ENCODE measurements at regions not wholly inside any gene's neighbourhood (a gene's known extent, or its start where the extent isn't known, plus 50 kb on each side); places are given as distances from the start of the nearest gene placed in this dataset.

GRCh38 chr7:109873296-109873695 is 1217.6 kb upstream of the LRRN3 start:
- H4K5ac ChIP-seq (ENCODE audit: low read length): no peak overlapping the region
- no peak overlapping the region for H3K23ac ChIP-seq (ENCODE audit: low read length)
- DNase-seq: no peak
- no peak overlapping the region for H2AK5ac ChIP-seq (ENCODE audit: low read length)
- no peak overlapping the region for H3K18ac ChIP-seq (ENCODE audit: low read length)
- H2BK15ac ChIP-seq (replicated peaks; ENCODE audit: low read depth): no peak overlapping the region
- H3K4ac ChIP-seq (ENCODE audit: low read depth, low read length): no peak overlapping the region
- H3K36me3 ChIP-seq (ENCODE audit: control insufficient read depth, insufficient read depth, low read length): no peaks in the 10 kb centered on the region
- no peak overlapping the region for H2BK120ac ChIP-seq (ENCODE audit: low read depth, low read length)
- H3K79me1 ChIP-seq (ENCODE audit: low read length): no peaks in the 10 kb centered on the region
- H3K27me3 ChIP-seq (ENCODE audit: insufficient read depth, low read length, poor library complexity): no peaks in the 10 kb centered on the region
- H3K4me3 ChIP-seq (ENCODE audit: low read length): no peak overlapping the region
- no peak overlapping the region for H3K4me2 ChIP-seq (ENCODE audit: low read length)
- WGBS (ENCODE audit: extremely low coverage, insufficient coverage, low lambda C conversion rate): no CpG with 5 or more reads among the region's 4 CpGs
- H2BK5ac ChIP-seq (ENCODE audit: low read length): no peak overlapping the region
- H3K56ac ChIP-seq (ENCODE audit: low read length): no peak overlapping the region
- H3K27ac ChIP-seq (ENCODE audit: low read depth, low read length): no peak overlapping the region
- H3K79me2 ChIP-seq (ENCODE audit: control insufficient read depth, insufficient read depth, low read length): no peaks in the 10 kb centered on the region
- H3K9ac ChIP-seq (ENCODE audit: low read length): no peak overlapping the region
- H3K4me1 ChIP-seq (ENCODE audit: control insufficient read depth, low read depth, low read length): no peaks in the 10 kb centered on the region
- no peak overlapping the region for H4K8ac ChIP-seq (ENCODE audit: low read depth, low read length)

GRCh38 chr7:109879287-109879828 is 1211.6 kb upstream of the LRRN3 start:
- WGBS (ENCODE audit: extremely low coverage, insufficient coverage, low lambda C conversion rate): no CpG with 5 or more reads among the region's 4 CpGs
- no peak overlapping the region for H2AK5ac ChIP-seq (ENCODE audit: low read length)

DNA sequence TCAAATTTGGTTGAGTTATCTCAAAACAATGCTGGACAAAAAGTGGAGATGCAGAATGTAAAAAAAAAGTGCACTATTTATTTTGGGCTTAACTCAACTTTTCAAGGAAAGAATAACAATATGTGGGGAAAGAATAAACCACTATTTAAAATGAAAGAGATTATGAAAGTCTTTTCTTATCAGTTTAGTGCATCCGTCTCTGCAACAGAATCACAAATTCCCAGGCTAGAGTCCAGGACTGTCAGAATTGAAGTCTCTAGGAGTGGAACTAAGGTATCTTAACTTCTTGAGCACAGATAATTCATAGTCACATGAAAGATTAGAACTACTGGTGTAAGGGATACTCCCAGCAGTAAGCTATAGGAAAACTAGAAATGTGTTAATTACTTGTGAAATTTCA is 1200.3 kb upstream of the LRRN3 start:
- H2BK120ac ChIP-seq (ENCODE audit: low read depth, low read length): no peak overlapping the region
- no peak overlapping the region for H4K5ac ChIP-seq (ENCODE audit: low read length)
- H3K4me2 ChIP-seq (ENCODE audit: low read length): no peak overlapping the region

More at GRCh38 chr7:109879287-109879828, 1211.6 kb upstream of the LRRN3 start:
- Histone ChIP-seq H3K9ac (ENCODE audit: low read length) (no peak overlapping the region), H3K23ac (ENCODE audit: low read length) (no peak overlapping the region), H4K8ac (ENCODE audit: low read depth, low read length) (no peak overlapping the region), H3K56ac (ENCODE audit: low read length) (no peak overlapping the region), H3K4me3 (ENCODE audit: low read length) (no peak overlapping the region), H3K79me2 (ENCODE audit: control insufficient read depth, insufficient read depth, low read length) (no peaks in the 10 kb centered on the region), H2BK15ac (replicated peaks; ENCODE audit: low read depth) (no peak overlapping the region), H2BK5ac (ENCODE audit: low read length) (no peak overlapping the region), H4K5ac (ENCODE audit: low read length) (no peak overlapping the region), H3K4ac (ENCODE audit: low read depth, low read length) (no peak overlapping the region), H3K79me1 (ENCODE audit: low read length) (no peaks in the 10 kb centered on the region), H3K27me3 (ENCODE audit: insufficient read depth, low read length, poor library complexity) (no peaks in the 10 kb centered on the region), H2BK120ac (ENCODE audit: low read depth, low read length) (no peak overlapping the region), H3K27ac (ENCODE audit: low read depth, low read length) (no peak overlapping the region), H3K4me1 (ENCODE audit: control insufficient read depth, low read depth, low read length) (no peaks in the 10 kb centered on the region), H3K18ac (ENCODE audit: low read length) (no peak overlapping the region), H3K36me3 (ENCODE audit: control insufficient read depth, insufficient read depth, low read length) (no peaks in the 10 kb centered on the region), H3K4me2 (ENCODE audit: low read length) (no peak overlapping the region)
- DNase-seq: no peak

GRCh38 chr7:109893231-109893630 is 1197.7 kb upstream of the LRRN3 start:
- Histone ChIP-seq H2AK5ac (ENCODE audit: low read length) (no peak overlapping the region), H3K36me3 (ENCODE audit: control insufficient read depth, insufficient read depth, low read length) (no peaks in the 10 kb centered on the region), H3K79me2 (ENCODE audit: control insufficient read depth, insufficient read depth, low read length) (no peaks in the 10 kb centered on the region), H2BK15ac (replicated peaks; ENCODE audit: low read depth) (no peak overlapping the region), H3K9ac (ENCODE audit: low read length) (no peak overlapping the region), H3K23ac (ENCODE audit: low read length) (no peak overlapping the region), H3K4ac (ENCODE audit: low read depth, low read length) (no peak overlapping the region), H3K18ac (ENCODE audit: low read length) (no peak overlapping the region), H3K79me1 (ENCODE audit: low read length) (no peaks in the 10 kb centered on the region), H3K4me3 (ENCODE audit: low read length) (no peak overlapping the region), H2BK5ac (ENCODE audit: low read length) (no peak overlapping the region), H3K27me3 (ENCODE audit: insufficient read depth, low read length, poor library complexity) (no peaks in the 10 kb centered on the region), H3K27ac (ENCODE audit: low read depth, low read length) (no peak overlapping the region), H3K4me2 (ENCODE audit: low read length) (no peak overlapping the region), H4K8ac (ENCODE audit: low read depth, low read length) (no peak overlapping the region), H3K56ac (ENCODE audit: low read length) (no peak overlapping the region), H4K5ac (ENCODE audit: low read length) (no peak overlapping the region), H3K4me1 (ENCODE audit: control insufficient read depth, low read depth, low read length) (no peaks in the 10 kb centered on the region), H2BK120ac (ENCODE audit: low read depth, low read length) (no peak overlapping the region)
- WGBS (ENCODE audit: extremely low coverage, insufficient coverage, low lambda C conversion rate): no CpG with 5 or more reads among the region's 2 CpGs
- no peak for DNase-seq

More for the DNA sequence above, 1200.3 kb upstream of the LRRN3 start:
- Histone ChIP-seq H3K4me3 (ENCODE audit: low read length) (no peak overlapping the region), H2BK5ac (ENCODE audit: low read length) (no peak overlapping the region), H3K56ac (ENCODE audit: low read length) (no peak overlapping the region), H2BK15ac (replicated peaks; ENCODE audit: low read depth) (no peak overlapping the region), H3K4me1 (ENCODE audit: control insufficient read depth, low read depth, low read length) (no peaks in the 10 kb centered on the region), H2AK5ac (ENCODE audit: low read length) (no peak overlapping the region), H3K4ac (ENCODE audit: low read depth, low read length) (no peak overlapping the region), H3K9ac (ENCODE audit: low read length) (no peak overlapping the region), H3K27me3 (ENCODE audit: insufficient read depth, low read length, poor library complexity) (no peaks in the 10 kb centered on the region), H3K23ac (ENCODE audit: low read length) (no peak overlapping the region), H3K18ac (ENCODE audit: low read length) (no peak overlapping the region), H4K8ac (ENCODE audit: low read depth, low read length) (no peak overlapping the region), H3K27ac (ENCODE audit: low read depth, low read length) (no peak overlapping the region), H3K36me3 (ENCODE audit: control insufficient read depth, insufficient read depth, low read length) (no peaks in the 10 kb centered on the region), H3K79me2 (ENCODE audit: control insufficient read depth, insufficient read depth, low read length) (no peaks in the 10 kb centered on the region), H3K79me1 (ENCODE audit: low read length) (no peaks in the 10 kb centered on the region)
- no peak for DNase-seq
- WGBS (ENCODE audit: extremely low coverage, insufficient coverage, low lambda C conversion rate): no CpG with 5 or more reads among the region's 1 CpG

- Histone ChIP-seq H3K23ac (ENCODE audit: low read length) (no peak overlapping the region), H3K4me1 (ENCODE audit: control insufficient read depth, low read depth, low read length) (no peaks in the 10 kb centered on the region), H3K27me3 (ENCODE audit: insufficient read depth, low read length, poor library complexity) (no peaks in the 10 kb centered on the region), H3K56ac (ENCODE audit: low read length) (no peak overlapping the region), H4K5ac (ENCODE audit: low read length) (no peak overlapping the region), H3K18ac (ENCODE audit: low read length) (no peak overlapping the region), H3K4me2 (ENCODE audit: low read length) (no peak overlapping the region), H3K27ac (ENCODE audit: low read depth, low read length) (no peak overlapping the region), H2BK15ac (replicated peaks; ENCODE audit: low read depth) (no peak overlapping the region), H2BK120ac (ENCODE audit: low read depth, low read length) (no peak overlapping the region), H3K36me3 (ENCODE audit: control insufficient read depth, insufficient read depth, low read length) (no peaks in the 10 kb centered on the region), H4K8ac (ENCODE audit: low read depth, low read length) (no peak overlapping the region), H3K4ac (ENCODE audit: low read depth, low read length) (no peak overlapping the region), H2BK5ac (ENCODE audit: low read length) (no peak overlapping the region), H2AK5ac (ENCODE audit: low read length) (no peak overlapping the region), H3K4me3 (ENCODE audit: low read length) (no peak overlapping the region), H3K9ac (ENCODE audit: low read length) (no peak overlapping the region), H3K79me1 (ENCODE audit: low read length) (no peaks in the 10 kb centered on the region), H3K79me2 (ENCODE audit: control insufficient read depth, insufficient read depth, low read length) (no peaks in the 10 kb centered on the region)
- DNase-seq: no peak
- WGBS (ENCODE audit: extremely low coverage, insufficient coverage, low lambda C conversion rate): no CpG with 5 or more reads among the region's 3 CpGs
Observed at GRCh38 chr7:109895536-109895935, 1195.4 kb upstream of the LRRN3 start.

DNA sequence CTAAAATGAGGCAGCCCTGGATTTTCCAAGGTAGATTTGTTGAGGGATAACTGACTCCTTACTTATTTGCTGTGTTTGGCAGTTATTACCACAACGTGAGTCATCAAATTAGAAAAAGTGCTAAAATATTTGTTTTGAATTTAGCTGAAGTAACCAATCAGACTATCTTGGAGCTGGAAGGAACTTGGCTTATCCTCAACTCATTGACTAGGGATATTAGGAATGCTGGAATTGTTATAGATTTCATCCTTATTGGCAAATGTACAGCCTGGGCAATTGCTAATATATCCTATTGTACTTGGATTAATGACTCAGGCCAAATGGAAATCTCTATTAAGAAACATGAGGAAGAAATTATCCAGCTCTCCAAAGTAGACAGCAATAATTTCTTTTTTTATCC is 1189.0 kb upstream of the LRRN3 start:
- H2AK5ac ChIP-seq (ENCODE audit: low read length): no peak overlapping the region

More for the DNA sequence above, 1189.0 kb upstream of the LRRN3 start:
- H4K8ac ChIP-seq (ENCODE audit: low read depth, low read length): no peak overlapping the region
- no peaks in the 10 kb centered on the region for H3K27me3 ChIP-seq (ENCODE audit: insufficient read depth, low read length, poor library complexity)
- H3K4me3 ChIP-seq (ENCODE audit: low read length): no peak overlapping the region
- no peak overlapping the region for H3K18ac ChIP-seq (ENCODE audit: low read length)
- no peak overlapping the region for H2BK120ac ChIP-seq (ENCODE audit: low read depth, low read length)
- no peak overlapping the region for H3K23ac ChIP-seq (ENCODE audit: low read length)
- H3K4me1 ChIP-seq (ENCODE audit: control insufficient read depth, low read depth, low read length): no peaks in the 10 kb centered on the region
- H3K79me2 ChIP-seq (ENCODE audit: control insufficient read depth, insufficient read depth, low read length): no peaks in the 10 kb centered on the region
- no peaks in the 10 kb centered on the region for H3K79me1 ChIP-seq (ENCODE audit: low read length)
- no peak overlapping the region for H2BK5ac ChIP-seq (ENCODE audit: low read length)
- H3K27ac ChIP-seq (ENCODE audit: low read depth, low read length): no peak overlapping the region
- H3K56ac ChIP-seq (ENCODE audit: low read length): no peak overlapping the region
- no peak overlapping the region for H3K4ac ChIP-seq (ENCODE audit: low read depth, low read length)
- no peaks in the 10 kb centered on the region for H3K36me3 ChIP-seq (ENCODE audit: control insufficient read depth, insufficient read depth, low read length)
- WGBS (ENCODE audit: extremely low coverage, insufficient coverage, low lambda C conversion rate): no CpG with 5 or more reads among the region's 1 CpG
- no peak overlapping the region for H4K5ac ChIP-seq (ENCODE audit: low read length)
- no peak for DNase-seq
- no peak overlapping the region for H3K4me2 ChIP-seq (ENCODE audit: low read length)
- no peak overlapping the region for H3K9ac ChIP-seq (ENCODE audit: low read length)
- no peak overlapping the region for H2BK15ac ChIP-seq (replicated peaks; ENCODE audit: low read depth)

All from mesendoderm (in vitro differentiated cells).